ENCODE measurements at regions not wholly inside any gene's neighbourhood (a gene's known extent, or its start where the extent isn't known, plus 50 kb on each side); places are given as distances from the start of the nearest gene placed in this dataset.
"Not testable (repeated sequence)": the region's sequence is repeated elsewhere in the genome, so short reads cannot be mapped to it uniquely, and the experiment has no call there.

DNA sequence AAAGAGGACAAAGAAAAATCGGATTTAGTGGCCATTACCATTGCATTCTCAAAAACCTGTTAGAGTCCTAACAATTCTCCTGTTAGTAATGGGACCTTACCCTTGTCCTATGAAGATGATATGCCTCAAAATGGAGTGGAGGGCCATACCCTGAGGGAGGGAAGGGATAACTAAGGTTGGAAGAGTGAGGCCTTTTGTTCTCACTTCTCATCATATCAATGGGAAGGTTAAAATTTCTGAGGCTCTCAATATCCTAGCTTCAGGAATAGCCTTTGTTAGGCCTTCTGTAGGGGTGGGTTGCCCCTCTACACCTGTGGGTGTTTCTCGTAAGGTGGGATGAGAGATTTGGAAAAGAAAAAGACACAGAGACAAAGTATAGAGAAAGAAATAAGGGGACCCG, 109.4 kb upstream of the SGIP1 start:
- DNase-seq (ENCODE audit: low read depth in 4 of 4, low spot score in 2 of 4), result not testable (repeated sequence)

DNA sequence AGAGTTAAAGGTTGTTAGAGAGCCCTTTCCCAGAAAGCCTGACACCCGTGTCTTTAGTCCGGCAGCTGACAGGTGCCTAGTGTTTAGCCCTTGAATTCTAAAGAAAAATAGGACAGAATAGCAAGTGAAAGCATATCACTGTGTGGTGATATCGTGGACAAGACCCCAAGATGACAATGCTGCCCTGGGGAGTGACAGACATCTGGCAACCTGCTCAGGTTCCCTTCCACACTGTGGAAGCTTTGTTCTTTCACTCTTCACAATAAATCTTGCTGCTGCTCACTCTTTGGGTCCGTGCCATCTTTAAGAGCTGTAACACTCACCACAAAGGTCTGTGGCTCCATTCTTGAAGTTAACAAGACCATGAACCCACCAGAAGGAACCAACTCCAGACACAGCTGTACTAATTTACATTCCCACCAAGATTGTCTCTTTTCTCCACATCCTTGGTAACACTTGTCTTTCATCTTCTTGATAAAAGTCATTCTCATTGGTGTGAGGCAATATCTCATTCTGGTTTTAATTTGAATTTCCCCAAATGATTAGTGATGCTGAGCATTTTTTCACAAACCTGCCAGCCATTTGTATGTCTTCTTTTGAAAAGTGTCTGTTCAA, 107.6 kb upstream of the SGIP1 start:
- no peak for DNase-seq (ENCODE audit: low read depth in 4 of 4, low spot score in 2 of 4)

- not testable (repeated sequence) for DNase-seq (ENCODE audit: low read depth in 4 of 4, low spot score in 2 of 4)
Observed at GRCh38 chr1:66430815-66431214, 103.1 kb upstream of the SGIP1 start.

DNA sequence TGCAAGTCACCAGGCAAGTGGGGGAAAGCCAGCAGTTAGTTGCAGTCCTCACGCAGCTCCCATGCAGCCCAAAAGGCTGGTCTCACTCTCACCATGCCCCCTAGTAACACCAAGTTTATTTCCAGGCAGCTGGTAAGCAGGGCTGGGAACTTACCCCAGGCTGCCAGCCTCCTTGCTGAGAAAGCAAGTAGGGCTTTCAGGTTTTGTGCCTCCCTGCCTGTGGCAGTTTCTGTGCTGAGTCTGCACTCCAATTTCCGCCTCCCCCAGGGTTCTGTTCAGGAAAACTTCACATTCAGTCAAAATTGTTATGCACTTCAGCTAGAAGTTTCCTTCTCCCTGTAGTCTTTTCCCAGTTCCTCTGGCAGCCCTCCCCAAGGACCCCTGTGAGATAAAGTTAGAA, 102.0 kb upstream of the SGIP1 start:
- DNase-seq (ENCODE audit: low read depth in 4 of 4, low spot score in 2 of 4), result no peak

- no peak for DNase-seq (ENCODE audit: low read depth in 4 of 4, low spot score in 2 of 4)
Observed at GRCh38 chr1:66433611-66434010, 100.3 kb upstream of the SGIP1 start.

GRCh38 chr1:66434096-66434495, 99.9 kb upstream of the SGIP1 start:
- no peak for DNase-seq (ENCODE audit: low read depth in 4 of 4, low spot score in 2 of 4)

GRCh38 chr1:66435541-66435940, 98.4 kb upstream of the SGIP1 start:
- DNase-seq (ENCODE audit: low read depth in 4 of 4, low spot score in 2 of 4), result no peak

DNA sequence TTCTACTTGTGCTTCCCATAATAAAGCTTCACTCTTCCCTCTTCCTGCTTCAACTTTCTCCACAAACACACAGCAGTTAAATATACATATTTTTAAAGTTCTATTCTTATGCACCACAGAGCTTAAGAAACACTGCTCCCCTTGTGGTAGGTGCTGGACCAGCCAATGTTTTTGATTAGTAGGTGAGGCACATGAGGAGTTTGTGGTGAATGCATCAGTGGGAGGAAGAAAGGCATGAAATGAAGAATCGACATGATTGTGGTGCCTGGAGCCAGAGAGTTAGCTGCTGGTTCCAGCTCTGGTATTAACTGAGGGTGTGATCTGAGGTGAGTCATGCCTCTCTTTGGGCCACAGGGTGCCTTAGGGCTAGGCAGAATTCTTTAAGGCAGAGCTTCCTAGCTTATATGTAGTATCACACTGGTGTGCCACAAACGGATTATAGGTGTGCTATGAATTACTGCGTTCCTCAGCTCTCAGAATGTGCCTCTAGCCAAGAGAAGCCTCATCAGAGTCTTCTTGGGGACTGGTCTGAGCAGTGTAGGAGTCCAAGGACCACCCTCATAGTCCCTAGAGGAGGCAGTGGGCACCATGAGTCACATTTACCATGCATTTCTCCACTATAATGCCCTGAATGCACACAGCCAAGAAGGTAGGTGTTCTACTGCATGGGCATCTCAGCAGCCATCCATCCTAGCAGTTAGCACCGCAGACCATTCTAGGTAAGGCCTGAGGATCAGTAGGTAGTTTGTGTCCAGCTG, 97.4 kb upstream of the SGIP1 start:
- DNase-seq (ENCODE audit: low read depth in 4 of 4, low spot score in 2 of 4), result no peak

DNA sequence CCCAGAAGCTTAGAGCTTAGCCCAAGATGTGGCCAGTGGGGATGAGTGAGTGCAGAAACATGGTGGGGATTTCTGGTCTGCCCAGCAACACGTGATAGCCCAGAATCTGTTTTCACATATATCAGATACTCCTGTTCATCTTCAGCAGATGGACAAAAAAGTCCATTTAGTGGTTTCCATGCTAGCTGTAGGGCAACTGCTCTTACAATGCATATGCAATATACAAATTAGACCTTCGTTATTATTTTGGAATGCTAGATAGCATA, 96.9 kb upstream of the SGIP1 start:
- no peak for DNase-seq (ENCODE audit: low read depth in 4 of 4, low spot score in 2 of 4)

DNA sequence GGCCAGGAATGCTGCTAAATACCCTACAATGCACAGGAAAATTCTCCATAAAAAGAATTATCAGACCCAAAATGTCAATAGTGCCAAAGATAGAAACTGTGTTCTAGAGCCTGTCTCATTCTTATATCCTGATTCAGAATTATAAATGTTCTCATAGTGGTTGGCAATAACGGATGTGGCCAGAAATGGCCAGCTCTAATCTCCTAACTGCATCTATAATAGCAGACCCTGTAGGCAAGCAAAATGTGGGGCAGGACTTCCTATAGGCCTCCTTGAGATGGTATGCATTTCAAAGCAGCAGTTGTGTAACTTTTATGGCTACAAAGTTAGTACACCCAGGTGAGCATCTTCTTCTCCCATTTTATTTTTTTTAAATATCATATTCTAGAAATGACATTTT, 95.9 kb upstream of the SGIP1 start:
- no peak for DNase-seq (ENCODE audit: low read depth in 4 of 4, low spot score in 2 of 4)

DNA sequence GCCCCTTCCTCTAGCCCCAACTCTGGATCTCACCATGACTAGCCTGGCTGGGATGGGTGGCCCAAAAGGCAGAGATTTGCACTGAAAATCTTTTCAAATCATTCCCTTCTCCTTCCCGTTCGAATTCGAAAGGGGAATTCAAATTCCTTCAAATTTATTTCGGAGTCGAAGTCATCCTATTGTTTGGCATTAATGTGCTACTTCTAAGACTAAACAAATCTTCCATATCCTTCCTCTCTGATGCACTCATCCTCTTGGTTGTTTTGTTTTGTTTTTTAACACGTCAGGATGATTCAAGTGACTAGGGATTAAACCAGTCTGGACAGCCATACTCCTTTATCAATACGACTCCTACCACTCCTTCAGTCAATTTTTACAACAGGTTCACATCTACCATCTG, 95.5 kb upstream of the SGIP1 start:
- DNase-seq (ENCODE audit: low read depth in 4 of 4, low spot score in 2 of 4), result no peak

DNA sequence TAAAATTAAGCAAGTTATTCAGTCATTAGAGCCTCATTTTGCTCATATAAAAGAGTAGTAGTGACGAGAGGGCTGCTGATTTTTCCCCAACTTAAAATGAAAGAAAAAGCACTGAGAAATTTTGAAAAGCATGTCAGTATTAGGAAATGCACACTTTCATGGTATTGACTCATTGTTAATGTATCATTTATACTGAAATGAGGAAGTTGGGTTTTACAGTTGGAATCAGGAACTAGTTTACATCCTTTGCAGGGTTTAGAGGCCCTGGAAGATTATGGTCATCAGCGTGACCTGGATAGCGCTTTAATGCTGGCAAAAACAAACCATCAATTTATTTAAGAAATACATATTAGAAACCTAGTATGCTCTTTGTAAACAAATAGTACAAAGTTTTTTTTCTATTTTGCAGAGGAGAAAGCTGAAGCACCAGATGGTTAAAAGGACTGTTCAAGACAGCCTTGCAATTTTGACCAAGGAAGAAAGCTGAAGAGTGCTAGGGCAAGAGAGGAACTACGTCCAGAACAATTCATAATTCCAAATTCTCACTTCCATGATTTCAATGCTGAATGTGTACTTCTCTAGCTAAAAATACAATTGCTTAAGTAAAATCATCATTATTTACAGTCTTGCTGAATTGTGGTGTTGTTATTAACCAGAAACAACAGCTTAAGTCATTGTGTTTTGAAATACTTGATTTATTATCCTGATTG, 94.8 kb upstream of the SGIP1 start:
- no peak for DNase-seq (ENCODE audit: low read depth in 4 of 4, low spot score in 2 of 4)

DNA sequence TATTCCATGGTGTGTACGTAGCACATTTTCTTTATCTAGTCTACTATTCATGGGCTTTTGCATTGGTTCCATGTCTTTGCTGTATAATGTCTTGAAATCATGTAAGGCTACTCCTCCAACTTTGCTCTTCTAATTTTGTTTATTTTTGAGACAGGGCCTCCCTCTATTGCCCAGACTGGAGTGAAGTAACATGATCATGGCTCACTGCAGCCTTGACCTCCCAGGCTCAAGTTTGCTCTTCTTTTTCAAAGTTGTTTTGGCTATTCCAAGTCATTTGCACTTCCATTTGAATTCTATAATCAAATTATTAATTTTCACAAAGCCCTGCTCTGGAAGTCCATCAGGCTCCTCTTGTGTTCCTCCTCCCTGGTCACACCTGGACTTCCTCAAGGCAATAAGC, 90.2 kb upstream of the SGIP1 start:
- no peak for DNase-seq (ENCODE audit: low read depth in 4 of 4, low spot score in 2 of 4)

DNA sequence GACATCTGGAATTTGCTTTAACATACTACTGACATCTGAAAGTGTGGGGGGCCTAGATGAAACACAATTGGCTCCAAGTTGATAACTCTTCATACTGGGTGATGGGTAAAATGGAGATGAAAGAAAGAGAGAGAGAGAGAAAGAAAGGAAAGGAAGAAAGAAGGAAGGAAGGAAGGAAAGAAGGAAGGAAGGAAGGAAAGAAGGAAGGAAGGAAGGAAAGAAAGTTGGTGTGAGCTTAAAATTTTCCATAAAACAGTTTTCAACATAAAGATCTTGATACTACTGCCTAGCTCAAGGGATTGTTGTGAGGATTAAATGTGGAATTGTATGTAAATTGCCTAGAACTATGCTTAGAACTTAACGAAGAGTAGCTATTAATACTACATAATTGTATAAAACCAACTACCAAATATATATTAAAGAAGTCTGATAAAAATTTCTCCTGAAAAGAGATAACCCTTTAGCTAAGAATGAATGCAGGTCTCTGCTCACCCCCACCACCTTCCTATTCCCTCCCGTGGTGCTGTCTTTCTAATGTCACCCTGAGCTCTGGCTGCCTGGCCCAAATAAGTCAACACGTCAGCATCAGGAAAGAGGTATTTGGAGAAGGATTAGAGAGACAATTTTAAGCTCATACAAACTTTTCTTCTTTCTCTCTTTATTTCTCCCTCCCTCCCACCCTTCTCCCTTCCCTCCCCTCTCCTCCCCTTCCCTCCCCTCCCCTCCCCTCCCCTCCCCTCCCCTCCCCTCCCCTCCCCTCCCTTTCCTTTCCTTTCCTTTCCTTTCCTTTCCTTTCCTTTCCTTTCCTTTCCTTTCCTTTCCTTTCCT, 89.3 kb upstream of the SGIP1 start:
- DNase-seq (ENCODE audit: low read depth in 4 of 4, low spot score in 2 of 4), result no peak

GRCh38 chr1:66445492-66446181, 88.3 kb upstream of the SGIP1 start:
- no peak for DNase-seq (ENCODE audit: low read depth in 4 of 4, low spot score in 2 of 4)

GRCh38 chr1:66446261-66447001, 87.5 kb upstream of the SGIP1 start:
- DNase-seq (ENCODE audit: low read depth in 4 of 4, low spot score in 2 of 4), result peak; percentile 41 to 68 (median 52)

DNA sequence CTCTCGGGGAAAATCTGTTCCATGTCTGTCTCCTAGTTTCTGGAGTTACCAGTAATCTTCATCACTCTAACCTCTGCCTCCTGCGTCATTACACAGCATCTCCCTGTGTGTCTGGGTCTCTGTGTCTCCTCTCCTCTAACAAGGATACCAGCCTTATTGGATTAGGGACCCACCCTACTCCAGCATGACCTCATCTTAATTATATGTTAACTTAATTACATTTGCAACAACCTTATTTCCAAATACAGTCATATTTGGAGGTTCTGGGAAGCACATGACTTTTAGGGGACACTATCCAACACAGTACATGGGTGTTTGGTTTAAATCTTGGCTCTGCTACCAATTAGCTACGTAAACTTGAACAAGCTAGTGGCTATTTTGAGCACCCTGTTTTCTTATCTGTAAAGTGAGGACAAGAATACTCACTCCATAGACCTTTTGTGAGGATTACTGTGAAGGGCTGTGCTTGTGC, 83.9 kb upstream of the SGIP1 start:
- DNase-seq (ENCODE audit: low read depth in 4 of 4, low spot score in 2 of 4), result no peak

- DNase-seq (ENCODE audit: low read depth in 4 of 4, low spot score in 2 of 4), result no peak
Observed at GRCh38 chr1:66450847-66451246, 83.1 kb upstream of the SGIP1 start.

GRCh38 chr1:66452162-66452561, 81.8 kb upstream of the SGIP1 start:
- no peak for DNase-seq (ENCODE audit: low read depth in 4 of 4, low spot score in 2 of 4)

GRCh38 chr1:66452982-66453381, 81.0 kb upstream of the SGIP1 start:
- DNase-seq (ENCODE audit: low read depth in 4 of 4, low spot score in 2 of 4), result no peak

Data from left renal cortex interstitium (tissue), 4 donors.